SH-SY5Y (cell line): ENCODE measurements at regions not wholly inside any gene's neighbourhood (a gene's known extent, or its start where the extent isn't known, plus 50 kb on each side); places are given as distances from the start of the nearest gene placed in this dataset.

Source experiments
- GATA2 ChIP-seq: IDR thresholded peaks from 2 replicates; pipeline ENCODE4 v1.6.1; 2011; ENCODE audit warnings: mild to moderate bottlenecking, low read depth, low read length
- GATA3 ChIP-seq: IDR thresholded peaks from 2 replicates; pipeline ENCODE4 v1.6.1; 2011; ENCODE audit warnings: low read depth, mild to moderate bottlenecking, low read length, moderate library complexity

GRCh38 chr13:22468045-22468444 lies 712.7 kb upstream of the SGCG start:
- no peak for TF ChIP-seq GATA2
- TF ChIP-seq GATA3 = no peak

- TF ChIP-seq GATA3 = no peak
Observed at GRCh38 chr13:22468824-22469223, 712.0 kb upstream of the SGCG start.

- TF ChIP-seq GATA3 (no peak), GATA2 (no peak)
Observed at GRCh38 chr13:22469452-22469851, 711.3 kb upstream of the SGCG start.

GRCh38 chr13:22470075-22470474 lies 710.7 kb upstream of the SGCG start:
- no peak for TF ChIP-seq GATA3
- no peak for TF ChIP-seq GATA2

- TF ChIP-seq GATA3 (no peak), GATA2 (no peak)
Observed at GRCh38 chr13:22482496-22483000, 698.2 kb upstream of the SGCG start.

GRCh38 chr13:22483276-22483675 lies 697.5 kb upstream of the SGCG start:
- TF ChIP-seq GATA2 = no peak
- no peak for TF ChIP-seq GATA3

GRCh38 chr13:22486490-22486889 lies 694.3 kb upstream of the SGCG start:
- TF ChIP-seq GATA3 (no peak), GATA2 (no peak)

- no peak for TF ChIP-seq GATA2
Observed at GRCh38 chr13:22487932-22488331, 692.8 kb upstream of the SGCG start.

GRCh38 chr13:22489771-22490170 lies 691.0 kb upstream of the SGCG start:
- TF ChIP-seq GATA2 = no peak
- no peak for TF ChIP-seq GATA3

GRCh38 chr13:22495819-22496218 lies 685.0 kb upstream of the SGCG start:
- no peak for TF ChIP-seq GATA3
- no peak for TF ChIP-seq GATA2

- no peak for TF ChIP-seq GATA2
Observed at GRCh38 chr13:22496803-22497508, 683.8 kb upstream of the SGCG start.

- TF ChIP-seq GATA2 = no peak
- no peak for TF ChIP-seq GATA3
Observed at GRCh38 chr13:22497991-22498780, 682.6 kb upstream of the SGCG start.

- TF ChIP-seq GATA3 (no peak), GATA2 (no peak)
Observed at GRCh38 chr13:22499919-22500318, 680.9 kb upstream of the SGCG start.

- TF ChIP-seq GATA3 (no peak), GATA2 (no peak)
Observed at GRCh38 chr13:22505489-22505888, 675.3 kb upstream of the SGCG start.

- TF ChIP-seq GATA3 (no peak), GATA2 (no peak)
Observed at GRCh38 chr13:22506096-22506691, 674.6 kb upstream of the SGCG start.
